EH (cell line): ENCODE measurements at regions not wholly inside any gene's neighbourhood (a gene's known extent, or its start where the extent isn't known, plus 50 kb on each side); places are given as distances from the start of the nearest gene placed in this dataset.
"Not testable (repeated sequence)": the region's sequence is repeated elsewhere in the genome, so short reads cannot be mapped to it uniquely, and the experiment has no call there.

ENCODE experiments used
- DNase-seq: peaks from one replicate; pipeline ENCODE4 v3.0.0-alpha.2; 2015; ENCODE audit warnings: low read depth

- no peak for DNase-seq
These were observed 732.6 kb upstream of the LCORL start for GRCh38 chr4:18754180-18754579.

GRCh38 chr4:18751083-18751482 is 729.5 kb upstream of the LCORL start:
- DNase-seq, result no peak

- DNase-seq, result no peak
These were observed 727.8 kb upstream of the LCORL start for GRCh38 chr4:18749391-18749790.

- DNase-seq, result no peak
These were observed 715.0 kb upstream of the LCORL start for GRCh38 chr4:18736551-18736950.

- DNase-seq, result no peak
These were observed 714.2 kb upstream of the LCORL start for GRCh38 chr4:18735740-18736268.

- no peak for DNase-seq
These were observed 712.9 kb upstream of the LCORL start for GRCh38 chr4:18734405-18734804.

- no peak for DNase-seq
These were observed 712.4 kb upstream of the LCORL start for GRCh38 chr4:18733961-18734360.

- DNase-seq, result no peak
These were observed 701.2 kb upstream of the LCORL start for GRCh38 chr4:18722748-18723191.

GRCh38 chr4:18698119-18698883 is 676.7 kb upstream of the LCORL start:
- DNase-seq, result no peak

- no peak for DNase-seq
These were observed 674.4 kb upstream of the LCORL start for GRCh38 chr4:18695733-18696527.

- no peak for DNase-seq
These were observed 670.1 kb upstream of the LCORL start for GRCh38 chr4:18691431-18692200.

GRCh38 chr4:18690291-18690955 is 668.9 kb upstream of the LCORL start:
- DNase-seq, result no peak

GRCh38 chr4:18689308-18690115 is 668.0 kb upstream of the LCORL start:
- peak; percentile 57 for DNase-seq

GRCh38 chr4:18688351-18688750 is 666.8 kb upstream of the LCORL start:
- not testable (repeated sequence) for DNase-seq

- DNase-seq, result peak; percentile 7
These were observed 664.9 kb upstream of the LCORL start for GRCh38 chr4:18686338-18687037.

- DNase-seq, result no peak
These were observed 663.4 kb upstream of the LCORL start for GRCh38 chr4:18684932-18685331.

GRCh38 chr4:18676526-18676915 is 655.0 kb upstream of the LCORL start:
- DNase-seq, result no peak

- no peak for DNase-seq
These were observed 654.3 kb upstream of the LCORL start for GRCh38 chr4:18675586-18676525.

GRCh38 chr4:18670034-18670433 is 648.5 kb upstream of the LCORL start:
- no peak for DNase-seq
